PFSK-1 (cell line): ENCODE measurements at regions not wholly inside any gene's neighbourhood (a gene's known extent, or its start where the extent isn't known, plus 50 kb on each side); places are given as distances from the start of the nearest gene placed in this dataset.

Source experiments
- POLR2AphosphoS5 ChIP-seq: IDR thresholded peaks from 2 replicates; pipeline ENCODE4 v1.6.1; 2012; ENCODE audit warnings: low read depth, mild to moderate bottlenecking, control low read depth, low read length, moderate library complexity
- REST ChIP-seq, 2 experiments: IDR thresholded peaks; 2 replicates each; pipeline versions ENCODE4 v1.6.1 to v1.8.0; 2011 to 2012; ENCODE audit warnings: low read depth in 2 of 2, low read length in 2 of 2, control low read depth in 1 of 2, inconsistent platforms in 1 of 2, mild to moderate bottlenecking in 1 of 2, moderate library complexity in 1 of 2; ENCODE audit not compliant: insufficient read depth in 1 of 2
- TAF1 ChIP-seq: IDR thresholded peaks from 2 replicates; pipeline ENCODE4 v1.6.1; 2012; ENCODE audit warnings: low read length, control low read depth, borderline replicate concordance; ENCODE audit not compliant: insufficient read depth

GRCh38 chr11:70505331-70505731 is 107.0 kb downstream of the CTTN start:
- TF ChIP-seq REST (IDR thresholded peaks at IDR 0.05; ENCODE audit: insufficient read depth in 1 of 2, low read depth in 2 of 2, low read length in 2 of 2) (no peak), POLR2AphosphoS5 (no peak), TAF1 (no peak)
